ENCODE measurements at regions not wholly inside any gene's neighbourhood (a gene's known extent, or its start where the extent isn't known, plus 50 kb on each side); places are given as distances from the start of the nearest gene placed in this dataset.

DNA sequence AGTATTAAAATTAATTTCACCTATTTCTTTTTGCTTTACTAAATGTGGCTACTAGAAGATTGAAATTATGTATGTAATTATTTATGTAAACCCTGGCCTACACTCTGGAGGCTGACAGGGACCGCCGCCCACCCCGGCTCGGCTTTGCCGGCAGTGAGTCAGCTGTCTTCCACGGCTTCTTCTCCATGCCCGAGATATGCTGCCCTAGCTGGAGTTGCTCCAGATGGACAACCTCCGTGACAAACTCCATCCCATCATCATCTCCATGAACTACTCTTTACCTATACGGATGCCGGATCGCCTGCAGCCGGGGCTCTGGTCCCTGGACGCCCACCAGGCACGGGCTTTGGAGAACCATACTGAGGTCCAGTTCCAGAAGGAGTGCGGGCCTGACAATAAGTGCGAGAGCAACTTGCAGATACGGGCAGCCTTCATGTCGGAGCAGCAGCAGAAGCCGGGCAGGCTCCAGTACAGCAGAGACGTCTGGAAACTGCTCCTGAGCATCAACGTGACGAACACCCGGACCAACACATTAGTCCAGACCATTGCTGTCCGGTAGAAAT lies 86.9 kb upstream of the NID2 start:
- no peaks in the 10 kb centered on the region for H3K4me1 ChIP-seq
- no peaks in the 10 kb centered on the region for H3K9me3 ChIP-seq
- no peak overlapping the region for H3K4me3 ChIP-seq
- no peaks in the 10 kb centered on the region for H3K36me3 ChIP-seq
- TF ChIP-seq POLR2A (IDR thresholded peaks at IDR 0.05): no peak
- TF ChIP-seq POLR2AphosphoS5 (IDR thresholded peaks at IDR 0.05): no peak
- no peak for TF ChIP-seq EP300 (IDR thresholded peaks at IDR 0.05)
- TF ChIP-seq CTCF (IDR thresholded peaks at IDR 0.05): no peak
- no peak overlapping the region for H3K27ac ChIP-seq
- WGBS: 90% methylated on average over 24 of the region's 24 CpGs
- no peak for DNase-seq (ENCODE audit: low spot score in 2 of 2)
- H3K27me3 ChIP-seq: peaks cover 4% of the 10 kb centered on the region

- TF ChIP-seq POLR2AphosphoS5 (IDR thresholded peaks at IDR 0.05) (no peak), CTCF (IDR thresholded peaks at IDR 0.05) (no peak), POLR2A (IDR thresholded peaks at IDR 0.05) (no peak), EP300 (IDR thresholded peaks at IDR 0.05) (no peak)
- no peaks in the 10 kb centered on the region for H3K36me3 ChIP-seq
- no peak for DNase-seq (ENCODE audit: low spot score in 2 of 2)
- H3K9me3 ChIP-seq: no peaks in the 10 kb centered on the region
- no peak overlapping the region for H3K27ac ChIP-seq
- WGBS: 89% methylated on average over 4 of the region's 4 CpGs
- no peaks in the 10 kb centered on the region for H3K4me1 ChIP-seq
- H3K27me3 ChIP-seq: peaks cover 8% of the 10 kb centered on the region
- H3K4me3 ChIP-seq: no peak overlapping the region
Observed at GRCh38 chr14:52154992-52155650, 86.3 kb upstream of the NID2 start.

DNA sequence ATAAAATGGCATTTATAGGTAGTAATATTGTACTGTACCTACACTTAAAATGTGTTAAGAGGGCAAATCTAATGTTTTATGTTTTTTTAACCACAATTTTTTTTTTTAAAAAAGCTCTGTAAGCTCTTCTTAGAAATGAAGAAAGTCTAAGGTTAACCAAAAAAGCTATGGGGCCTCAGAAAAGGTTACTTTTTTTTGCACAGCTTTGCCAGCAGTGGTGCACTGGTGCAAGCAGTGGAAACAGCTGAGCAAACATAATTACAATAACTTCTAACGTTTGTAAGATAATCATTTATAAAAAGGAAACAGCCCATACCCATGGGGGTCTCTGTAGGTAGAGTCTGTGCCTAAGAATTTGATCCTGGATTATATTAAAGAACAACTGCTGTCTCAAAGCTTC lies 85.1 kb upstream of the NID2 start:
- no peaks in the 10 kb centered on the region for H3K36me3 ChIP-seq
- H3K27ac ChIP-seq: no peak overlapping the region
- WGBS: 7% methylated on average over 1 of the region's 1 CpG
- DNase-seq (ENCODE audit: low spot score in 2 of 2): no peak
- no peaks in the 10 kb centered on the region for H3K9me3 ChIP-seq
- H3K27me3 ChIP-seq: peaks cover 8% of the 10 kb centered on the region
- no peak overlapping the region for H3K4me3 ChIP-seq
- TF ChIP-seq POLR2A (IDR thresholded peaks at IDR 0.05) (no peak), POLR2AphosphoS5 (IDR thresholded peaks at IDR 0.05) (no peak), CTCF (IDR thresholded peaks at IDR 0.05) (no peak), EP300 (IDR thresholded peaks at IDR 0.05) (no peak)
- H3K4me1 ChIP-seq: no peaks in the 10 kb centered on the region

DNA sequence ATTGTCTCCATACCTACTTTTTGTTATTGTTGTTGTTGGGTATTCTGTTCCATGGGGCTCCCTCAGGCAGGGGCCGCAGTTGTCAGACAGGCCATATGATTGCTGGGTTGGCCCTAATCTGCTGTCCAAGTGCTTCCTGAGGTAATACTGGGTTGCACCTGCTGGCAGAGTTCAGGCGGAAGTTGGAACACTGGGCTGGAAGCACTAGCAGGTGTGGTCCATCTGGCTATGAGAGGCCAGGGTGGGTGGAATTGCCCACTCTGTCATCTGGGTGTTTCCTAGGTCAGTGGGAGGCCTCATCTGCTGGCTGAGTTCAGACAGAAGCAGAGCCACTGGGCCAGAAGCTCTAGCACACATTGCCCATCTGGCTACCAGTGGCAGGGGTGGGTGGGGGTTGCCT lies 81.3 kb upstream of the NID2 start:
- Histone ChIP-seq H3K4me1 (no peaks in the 10 kb centered on the region), H3K4me3 (no peak overlapping the region), H3K36me3 (no peaks in the 10 kb centered on the region), H3K27me3 (peaks cover 4% of the 10 kb centered on the region), H3K27ac (no peak overlapping the region), H3K9me3 (no peaks in the 10 kb centered on the region)
- no peak for DNase-seq (ENCODE audit: low spot score in 2 of 2)
- TF ChIP-seq POLR2AphosphoS5 (IDR thresholded peaks at IDR 0.05): no peak
- WGBS: 96% methylated on average over 2 of the region's 2 CpGs

DNA sequence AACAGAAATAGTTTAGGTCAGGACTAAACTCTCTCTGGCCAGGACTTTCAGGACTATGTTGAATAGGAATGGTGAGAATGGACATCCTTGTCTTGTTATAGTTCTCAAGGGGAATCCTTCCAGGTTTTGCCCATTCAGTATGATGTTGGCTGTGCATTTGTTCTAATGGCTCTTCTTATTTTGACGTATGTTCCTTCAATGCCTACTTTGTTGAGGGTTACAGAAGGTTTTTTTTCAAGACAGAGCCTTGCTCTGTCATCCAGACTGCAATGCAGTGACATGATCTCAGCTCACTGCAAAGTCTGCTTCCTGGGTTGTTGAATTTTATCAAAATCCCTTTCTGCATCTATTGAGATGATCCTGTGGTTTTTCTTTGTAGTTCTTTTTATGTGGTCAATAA lies 79.5 kb upstream of the NID2 start:
- WGBS: 53% methylated on average over 1 of the region's 1 CpG
- TF ChIP-seq EP300 (IDR thresholded peaks at IDR 0.05): no peak
- no peak for TF ChIP-seq POLR2AphosphoS5 (IDR thresholded peaks at IDR 0.05)
- TF ChIP-seq POLR2A (IDR thresholded peaks at IDR 0.05): no peak
- no peak for TF ChIP-seq CTCF (IDR thresholded peaks at IDR 0.05)
- Histone ChIP-seq H3K4me3 (no peak overlapping the region), H3K4me1 (no peaks in the 10 kb centered on the region), H3K27me3 (peaks cover 4% of the 10 kb centered on the region), H3K27ac (no peak overlapping the region), H3K9me3 (no peaks in the 10 kb centered on the region), H3K36me3 (no peaks in the 10 kb centered on the region)
- DNase-seq (ENCODE audit: low spot score in 2 of 2): no peak

Data from suprapubic skin (tissue), 4 donors.